H7 (cell line): ENCODE measurements at regions not wholly inside any gene's neighbourhood (a gene's known extent, or its start where the extent isn't known, plus 50 kb on each side); places are given as distances from the start of the nearest gene placed in this dataset.

Source experiments
- DNase-seq: peaks from one replicate; pipeline ENCODE4 v3.0.0; 2012
- H3K27me3 ChIP-seq: 2 replicates; pipeline ENCODE4 v1.6.0; 2011; ENCODE audit warnings: mild to moderate bottlenecking, low read length; ENCODE audit not compliant: control insufficient read depth, insufficient read depth
- H3K36me3 ChIP-seq: replicated peaks from 2 replicates; pipeline ENCODE4 v1.5.1; 2011; ENCODE audit warnings: low read length; ENCODE audit not compliant: control insufficient read depth, insufficient read depth
- H3K4me3 ChIP-seq: 2 replicates; pipeline ENCODE4 v1.5.1; 2011; ENCODE audit warnings: low read depth, mild to moderate bottlenecking, control low read depth, low read length, moderate library complexity; ENCODE audit not compliant: insufficient read depth

GRCh38 chr9:104980039-104980654, 52.2 kb upstream of the ABCA1 start:
- Histone ChIP-seq H3K36me3 (no peaks in the 10 kb centered on the region), H3K27me3 (no peaks in the 10 kb centered on the region), H3K4me3 (no peak overlapping the region)
- no peak for DNase-seq

GRCh38 chr9:104981543-104982129, 53.7 kb upstream of the ABCA1 start:
- DNase-seq = no peak
- no peaks in the 10 kb centered on the region for H3K27me3 ChIP-seq
- no peak overlapping the region for H3K4me3 ChIP-seq
- H3K36me3 ChIP-seq = no peaks in the 10 kb centered on the region

GRCh38 chr9:104982543-104982942, 54.6 kb upstream of the ABCA1 start:
- H3K36me3 ChIP-seq = no peaks in the 10 kb centered on the region
- H3K4me3 ChIP-seq = no peak overlapping the region
- no peak for DNase-seq
- no peaks in the 10 kb centered on the region for H3K27me3 ChIP-seq

- no peak overlapping the region for H3K4me3 ChIP-seq
- no peak for DNase-seq
- no peaks in the 10 kb centered on the region for H3K27me3 ChIP-seq
- H3K36me3 ChIP-seq = no peaks in the 10 kb centered on the region
Observed at GRCh38 chr9:104983491-104983890, 55.5 kb upstream of the ABCA1 start.

GRCh38 chr9:104984121-104984520, 56.2 kb upstream of the ABCA1 start:
- Histone ChIP-seq H3K4me3 (no peak overlapping the region), H3K36me3 (no peaks in the 10 kb centered on the region)
- DNase-seq = no peak

GRCh38 chr9:104984542-104984941, 56.6 kb upstream of the ABCA1 start:
- Histone ChIP-seq H3K4me3 (no peak overlapping the region), H3K36me3 (no peaks in the 10 kb centered on the region), H3K27me3 (peaks cover under 1% of the 10 kb centered on the region; the same call in 1 of the 2 replicates)
- no peak for DNase-seq

More at GRCh38 chr9:104984121-104984520, 56.2 kb upstream of the ABCA1 start:
- H3K27me3 ChIP-seq = no peaks in the 10 kb centered on the region; the same call in 1 of the 2 replicates

- DNase-seq = no peak
- peaks cover 3% of the 10 kb centered on the region; the same call in 1 of the 2 replicates for H3K27me3 ChIP-seq
- no peaks in the 10 kb centered on the region for H3K36me3 ChIP-seq
- no peak overlapping the region for H3K4me3 ChIP-seq
Observed at GRCh38 chr9:104984948-104985347, 57.0 kb upstream of the ABCA1 start.

GRCh38 chr9:104986096-104986495, 58.1 kb upstream of the ABCA1 start:
- Histone ChIP-seq H3K4me3 (no peak overlapping the region), H3K27me3 (peaks cover 13% of the 10 kb centered on the region), H3K36me3 (no peaks in the 10 kb centered on the region)
- DNase-seq = no peak

GRCh38 chr9:104987743-104988142, 59.8 kb upstream of the ABCA1 start:
- Histone ChIP-seq H3K27me3 (peaks cover 23% of the 10 kb centered on the region), H3K4me3 (no peak overlapping the region), H3K36me3 (no peaks in the 10 kb centered on the region)
- no peak for DNase-seq

GRCh38 chr9:104988539-104988938, 60.6 kb upstream of the ABCA1 start:
- H3K36me3 ChIP-seq = no peaks in the 10 kb centered on the region
- no peak for DNase-seq
- H3K4me3 ChIP-seq = no peak overlapping the region
- H3K27me3 ChIP-seq = peaks cover 23% of the 10 kb centered on the region

GRCh38 chr9:104991144-104991953, 63.4 kb upstream of the ABCA1 start:
- Histone ChIP-seq H3K4me3 (peak overlapping the region; percentile 59), H3K27me3 (peaks cover 23% of the 10 kb centered on the region), H3K36me3 (no peaks in the 10 kb centered on the region)
- DNase-seq = peak; percentile 88

GRCh38 chr9:104992659-104993058, 64.7 kb upstream of the ABCA1 start:
- H3K36me3 ChIP-seq = no peaks in the 10 kb centered on the region
- DNase-seq = no peak
- peaks cover 23% of the 10 kb centered on the region for H3K27me3 ChIP-seq
- no peak overlapping the region for H3K4me3 ChIP-seq

GRCh38 chr9:104993291-104993963, 65.5 kb upstream of the ABCA1 start:
- Histone ChIP-seq H3K36me3 (no peaks in the 10 kb centered on the region), H3K4me3 (peak overlapping the region; percentile 21), H3K27me3 (peaks cover 23% of the 10 kb centered on the region)
- peak; percentile 67 for DNase-seq

GRCh38 chr9:104997536-104997935, 69.6 kb upstream of the ABCA1 start:
- no peak for DNase-seq

More at GRCh38 chr9:104997536-104997935, 69.6 kb upstream of the ABCA1 start:
- H3K36me3 ChIP-seq = no peaks in the 10 kb centered on the region
- no peak overlapping the region for H3K4me3 ChIP-seq
- H3K27me3 ChIP-seq = no peaks in the 10 kb centered on the region; the same call in 1 of the 2 replicates
